HG03280 (cell line): ENCODE measurements at regions not wholly inside any gene's neighbourhood (a gene's known extent, or its start where the extent isn't known, plus 50 kb on each side); places are given as distances from the start of the nearest gene placed in this dataset.
A peak's percentile ranks its signal among the peaks of the same experiment; 100 is the strongest.

Experiments
- ATAC-seq: cut with Tn5 transposase; IDR thresholded peaks from one replicate; pipeline ENCODE4 v1.9.1; 2021; ENCODE audit warnings: mild to moderate bottlenecking, moderate library complexity; ENCODE audit not compliant: unreplicated experiment

DNA sequence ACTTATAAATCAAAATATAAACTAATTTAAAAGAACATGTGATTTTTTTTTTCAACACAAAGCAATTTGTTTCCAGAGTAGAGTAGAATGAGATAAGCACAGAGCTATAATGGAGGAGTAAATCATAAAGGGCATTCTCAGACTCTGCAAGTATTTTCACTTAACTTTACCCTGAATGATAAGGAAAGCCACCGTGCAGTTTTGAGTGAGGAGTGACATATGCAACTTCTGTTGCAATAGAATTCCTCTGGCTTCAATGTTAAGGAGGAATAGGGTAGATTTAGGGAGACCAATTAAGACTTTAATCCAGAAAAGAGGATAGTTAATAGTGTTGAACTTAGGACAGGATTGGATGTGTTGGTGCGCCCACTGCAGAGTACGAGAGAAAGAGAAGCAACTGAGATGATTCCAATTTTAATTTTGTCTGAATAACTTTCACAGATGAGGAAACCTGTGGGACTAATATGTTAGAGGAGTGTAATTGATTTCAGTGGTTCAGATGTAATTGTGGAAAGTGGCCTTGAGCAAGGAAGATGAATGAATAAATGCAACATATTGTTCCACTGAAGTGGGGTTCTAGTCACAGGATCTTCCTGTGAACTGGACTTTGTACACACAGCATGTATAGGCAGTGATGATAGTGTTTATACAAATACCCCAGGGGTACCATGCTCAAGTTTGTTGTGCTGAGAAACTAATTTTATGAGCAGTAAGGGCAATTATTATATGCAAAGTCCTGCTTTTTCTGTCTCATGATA, 255.5 kb upstream of the ANO3 start:
- no peak for ATAC-seq

DNA sequence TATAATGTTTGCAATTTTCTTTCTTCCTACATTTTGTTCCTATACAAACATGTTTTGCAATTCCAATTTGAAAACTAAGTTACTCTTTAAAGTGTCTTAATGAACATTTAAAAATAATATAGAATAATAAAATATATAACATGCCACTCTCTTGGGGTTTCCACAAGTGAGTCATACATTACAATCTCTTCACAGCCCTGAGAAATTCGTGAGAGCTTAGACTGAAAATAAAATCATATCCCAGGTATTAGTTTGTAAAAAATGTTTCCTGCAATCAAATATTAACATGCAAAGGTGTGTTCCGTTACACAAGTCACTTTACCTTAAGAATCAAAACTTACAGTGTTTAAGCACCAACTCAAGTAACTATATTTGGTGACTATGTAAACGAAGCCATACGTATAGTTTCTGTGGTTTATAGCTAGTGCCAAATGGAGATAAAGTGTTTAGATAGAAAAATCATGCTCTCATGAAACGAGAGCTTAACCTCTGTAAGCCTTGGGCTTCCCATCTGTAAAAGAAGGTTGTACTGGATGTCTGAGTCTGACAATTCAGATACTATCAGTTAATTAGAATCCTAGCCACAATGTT, 253.6 kb upstream of the ANO3 start:
- no peak for ATAC-seq

DNA sequence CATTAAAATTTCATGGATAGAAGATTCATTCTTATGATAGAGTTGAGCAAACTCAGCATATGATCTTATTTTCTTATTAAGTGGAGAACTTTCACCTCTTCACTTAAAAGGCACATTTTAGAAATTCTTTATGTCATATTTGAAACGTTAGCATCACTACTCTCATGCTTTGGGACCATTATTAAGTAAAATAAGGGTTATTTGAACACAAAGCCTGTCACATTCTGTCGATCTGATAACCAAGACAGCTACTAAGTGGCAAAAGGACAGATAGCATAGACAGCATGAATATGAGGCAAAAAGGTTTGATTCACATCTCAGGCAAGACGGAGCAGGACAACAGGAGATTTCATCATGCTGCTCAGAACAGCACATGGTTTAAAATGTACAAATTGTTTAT, 247.6 kb upstream of the ANO3 start:
- ATAC-seq = no peak

DNA sequence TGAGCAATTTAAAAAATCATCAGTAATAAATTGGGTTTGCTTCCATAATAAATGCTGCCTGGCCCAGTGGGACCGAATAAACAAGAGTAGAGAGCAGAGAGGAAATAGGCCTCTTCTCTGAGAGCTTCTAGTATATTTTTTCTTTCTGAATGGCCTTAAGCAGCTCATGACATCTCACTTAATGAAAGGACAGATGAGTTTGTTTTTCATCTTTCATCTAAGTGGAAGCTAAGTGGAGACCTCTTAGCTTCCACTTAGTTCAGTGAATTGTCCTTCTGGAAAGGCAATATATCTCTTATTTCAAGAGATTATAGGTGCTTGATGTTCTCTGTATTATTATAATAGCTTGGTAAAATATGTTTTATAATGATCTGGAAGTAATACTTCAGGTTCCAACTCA, 245.9 kb upstream of the ANO3 start:
- ATAC-seq = no peak

DNA sequence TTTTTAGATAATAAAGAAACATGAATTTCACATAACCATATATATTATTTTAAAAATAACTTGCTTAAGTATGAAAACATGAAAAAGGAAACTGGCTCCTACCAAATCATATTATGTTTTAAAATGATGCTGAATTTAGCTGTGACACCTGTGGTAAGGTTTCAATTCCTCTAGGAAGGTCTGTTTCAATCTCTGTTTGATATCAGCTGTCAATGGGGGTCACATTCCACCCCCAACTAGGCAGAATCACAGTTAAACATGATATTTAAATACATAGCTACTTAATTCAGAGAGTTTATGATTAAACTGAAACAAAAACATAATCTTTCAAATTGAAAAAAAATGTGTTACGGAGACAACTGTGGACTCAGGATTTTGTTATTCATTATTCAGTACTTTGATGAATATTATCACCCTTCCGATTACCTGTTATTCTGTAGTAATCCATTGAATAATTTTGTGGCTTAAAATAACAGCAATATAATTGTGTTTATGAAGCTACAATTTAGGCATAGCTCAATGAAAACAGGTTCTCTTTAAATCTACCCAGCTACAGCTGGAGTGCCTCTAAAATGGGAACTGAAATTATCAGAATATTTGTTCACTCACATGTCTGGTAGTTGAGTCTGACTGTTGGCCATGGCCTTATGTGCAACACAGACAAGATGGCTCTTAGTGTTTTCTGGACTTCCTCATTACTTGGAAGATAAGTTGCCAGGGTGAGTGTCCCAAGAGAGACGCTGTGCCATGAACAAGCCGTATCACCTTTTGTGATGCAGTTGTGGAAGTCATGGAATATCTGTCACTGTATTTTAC, 244.6 kb upstream of the ANO3 start:
- peak; percentile 91 for ATAC-seq

DNA sequence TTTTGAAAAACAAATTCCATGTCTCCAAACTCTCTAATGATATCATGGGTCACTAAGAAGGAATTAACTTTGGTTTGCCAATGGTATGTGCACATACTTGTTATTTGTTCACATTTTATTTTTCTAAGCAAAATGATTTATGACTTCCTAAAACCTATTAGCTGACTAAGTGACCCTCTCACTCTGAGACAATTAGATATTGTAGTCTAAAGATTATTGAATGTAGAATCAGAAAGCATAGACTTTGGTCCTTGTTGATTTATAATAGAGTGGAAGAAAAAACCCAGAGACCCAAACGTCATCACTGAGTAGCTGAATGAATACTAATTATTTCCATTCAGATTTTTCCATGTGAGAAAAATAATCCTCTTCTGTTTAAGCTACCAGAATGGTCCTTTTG, 243.5 kb upstream of the ANO3 start:
- ATAC-seq = no peak

- no peak for ATAC-seq
Measured at GRCh38 chr11:26090651-26091050, 241.3 kb upstream of the ANO3 start.

GRCh38 chr11:26093206-26093605, 238.7 kb upstream of the ANO3 start:
- no peak for ATAC-seq

- no peak for ATAC-seq
Measured at GRCh38 chr11:26095340-26095739, 236.6 kb upstream of the ANO3 start.

GRCh38 chr11:26096451-26096850, 235.5 kb upstream of the ANO3 start:
- no peak for ATAC-seq

DNA sequence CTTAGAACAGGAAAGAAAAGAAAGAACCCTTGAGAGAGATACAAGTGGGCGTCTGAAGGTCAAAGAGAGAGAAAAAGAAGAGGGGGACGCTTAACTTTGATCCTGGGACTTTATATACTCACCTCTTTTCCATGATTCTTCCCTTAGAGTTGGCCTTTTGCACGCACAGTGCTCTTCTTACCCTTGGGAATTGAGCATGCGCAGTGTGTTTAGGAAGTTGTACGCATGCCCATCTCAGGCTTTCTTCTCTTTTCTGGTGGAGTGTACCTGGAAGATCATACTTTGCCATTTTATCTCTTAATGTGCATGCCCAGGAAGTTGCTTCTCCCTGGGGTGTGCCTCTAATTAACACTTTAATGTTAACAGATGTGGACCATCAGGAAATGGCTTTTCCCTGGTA, 229.6 kb upstream of the ANO3 start:
- no peak for ATAC-seq

GRCh38 chr11:26105762-26106423, 226.0 kb upstream of the ANO3 start:
- ATAC-seq = no peak

DNA sequence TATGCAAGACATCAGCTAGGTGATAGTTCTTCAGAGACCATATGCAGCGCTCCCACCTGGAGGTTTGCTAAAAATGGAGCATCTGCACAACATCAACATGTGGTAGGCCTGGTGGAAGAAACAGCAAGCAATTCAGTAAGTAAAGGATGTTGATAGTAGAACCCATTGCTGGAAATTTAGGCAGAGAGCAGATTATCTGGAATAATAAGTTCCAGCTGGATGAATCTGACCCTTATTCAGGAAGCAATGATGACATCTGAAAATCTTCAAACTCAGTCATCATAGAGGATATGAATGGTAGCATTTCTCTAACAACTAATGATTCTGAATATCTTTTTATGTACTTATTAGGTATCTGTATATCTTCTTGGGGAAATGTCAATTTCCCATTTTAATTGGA, 225.2 kb upstream of the ANO3 start:
- ATAC-seq = no peak

DNA sequence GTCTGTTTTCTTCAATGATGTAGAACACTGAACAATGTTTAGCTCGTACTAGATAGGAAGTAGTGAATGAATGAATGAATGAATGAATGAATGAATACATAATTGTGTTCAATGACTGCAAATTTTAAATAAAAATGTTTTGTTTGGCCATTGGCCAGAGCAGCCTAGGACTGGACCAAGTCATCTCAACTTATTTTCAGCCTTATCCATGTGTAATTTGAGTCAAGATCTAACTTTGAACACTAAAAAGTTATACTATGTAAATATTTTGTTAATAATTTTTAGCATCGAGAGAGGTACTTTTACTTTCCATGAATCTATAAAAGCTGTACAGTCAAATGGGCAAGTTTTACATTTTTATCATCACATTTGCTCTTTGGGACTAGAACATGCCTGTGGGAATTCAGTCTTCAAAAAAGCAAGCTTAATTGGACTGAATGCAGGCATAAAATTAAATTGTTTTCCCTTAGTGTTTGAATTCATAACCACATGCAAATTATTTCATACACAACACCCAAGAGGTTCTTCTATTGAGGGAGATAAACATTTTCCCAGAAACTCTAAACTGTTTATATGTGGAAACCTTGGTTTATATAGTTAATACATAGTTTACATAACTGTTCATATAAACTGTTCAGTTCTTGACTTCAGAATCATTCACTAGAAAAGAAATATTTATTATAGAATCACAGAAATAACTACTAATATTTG, 222.1 kb upstream of the ANO3 start:
- ATAC-seq = no peak

- ATAC-seq = no peak
Measured at GRCh38 chr11:26112264-26112663, 219.7 kb upstream of the ANO3 start.

DNA sequence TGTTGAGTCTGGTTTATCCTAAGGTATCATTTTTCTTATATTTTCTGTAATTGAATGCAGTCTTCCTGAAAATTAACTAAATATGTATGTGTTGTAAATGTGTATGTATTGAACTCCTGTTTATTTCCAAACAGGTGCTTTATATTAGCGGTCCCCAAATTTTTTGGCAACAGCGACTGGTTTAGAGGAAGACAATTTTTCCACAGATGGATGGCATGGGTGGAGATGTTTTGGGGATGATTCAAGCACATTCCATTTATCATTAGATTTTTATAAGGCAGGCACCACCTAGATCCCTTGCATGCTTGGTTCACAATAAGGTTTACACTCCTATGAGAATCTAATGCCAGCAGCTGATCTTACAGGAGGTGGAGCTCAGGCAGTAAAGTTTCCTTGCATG, 210.5 kb upstream of the ANO3 start:
- ATAC-seq = no peak

DNA sequence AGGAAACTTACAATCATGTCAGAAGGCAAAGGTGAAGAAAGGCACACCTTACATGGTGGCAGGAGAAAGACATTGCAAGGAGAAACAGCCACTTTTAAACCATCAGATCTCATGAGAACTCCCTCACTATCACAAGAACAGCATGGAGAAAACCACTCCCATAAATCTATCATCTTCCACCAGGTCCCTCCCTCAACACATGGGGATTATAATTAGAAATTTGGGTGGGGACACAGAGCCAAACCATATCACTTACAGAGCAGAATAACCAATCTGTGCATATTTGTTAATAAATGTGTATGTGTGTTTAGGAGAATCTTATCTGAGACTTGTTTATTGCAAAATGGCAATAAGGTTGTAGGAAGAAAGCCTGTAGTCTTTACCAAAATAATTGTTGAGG, 205.2 kb upstream of the ANO3 start:
- ATAC-seq = no peak

- ATAC-seq = no peak
Measured at GRCh38 chr11:26127336-26127735, 204.6 kb upstream of the ANO3 start.

GRCh38 chr11:26131406-26131805, 200.5 kb upstream of the ANO3 start:
- ATAC-seq = no peak

- ATAC-seq = no peak
Measured at GRCh38 chr11:26134053-26134452, 197.9 kb upstream of the ANO3 start.
